Activated T-helper 1 cell treated with anti-CD3 and anti-CD28 coated beads, Interleukin-12 subunit alpha, Interleukin-12 subunit beta, Interleukin-2, Interleukin-4 antibody, amounts not matched to agents 30 ng/mL and 10 ng/mL and 1 ng/mL, durations not matched to agents 14 hours and 24 hours and 36 hours (primary cell): ENCODE measurements at regions not wholly inside any gene's neighbourhood (a gene's known extent, or its start where the extent isn't known, plus 50 kb on each side); places are given as distances from the start of the nearest gene placed in this dataset.

Source experiments
- DNase-seq: peaks from one replicate; pipeline ENCODE4 v3.0.0; 2021; ENCODE audit warnings: low spot score
- H3K27ac Mint-ChIP-seq: one replicate; pipeline ENCODE4 v1.8.0; 2021; ENCODE audit warnings: mild to moderate bottlenecking, mixed read lengths
- H3K27me3 Mint-ChIP-seq: one replicate; pipeline ENCODE4 v1.8.0; 2022; ENCODE audit warnings: mild to moderate bottlenecking, moderate library complexity, mixed read lengths; ENCODE audit not compliant: insufficient read depth
- H3K36me3 Mint-ChIP-seq: one replicate; pipeline ENCODE4 v1.8.0; 2021; ENCODE audit warnings: low read depth, mixed read lengths
- H3K4me1 Mint-ChIP-seq: one replicate; pipeline ENCODE4 v1.8.0; 2021; ENCODE audit warnings: low read depth, mixed read lengths
- H3K4me3 Mint-ChIP-seq: one replicate; pipeline ENCODE4 v1.8.0; 2021; ENCODE audit warnings: mild to moderate bottlenecking, moderate library complexity, mixed read lengths
- H3K9me3 Mint-ChIP-seq: one replicate; pipeline ENCODE4 v1.8.0; 2021; ENCODE audit warnings: mixed read lengths
- intact Hi-C: fragments of 100-400 bp; cut with micrococcal nuclease; formaldehyde crosslinking; loops from one replicate; pipeline ENCODE4 v1.15.1; 2024

DNA sequence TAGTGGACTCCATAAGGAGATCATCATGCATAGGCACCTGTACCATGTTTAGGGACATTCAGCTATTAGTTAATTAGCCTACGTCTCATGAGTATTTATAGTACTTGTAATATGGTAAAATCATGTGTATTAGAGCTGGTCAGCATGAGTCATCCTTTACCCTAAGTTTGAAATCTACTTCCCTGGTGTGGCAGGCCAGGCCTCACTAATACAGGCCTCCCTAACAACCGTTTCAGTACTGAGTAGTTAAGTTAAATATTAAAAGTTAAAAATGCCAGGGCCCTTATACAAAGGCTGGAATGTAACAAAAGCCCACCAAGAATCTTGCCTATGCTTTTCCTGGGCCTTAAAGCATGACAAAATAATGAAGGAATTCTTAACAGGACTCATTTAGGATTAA lies 356.3 kb upstream of the DPYD start:
- H3K4me1 Mint-ChIP-seq: no peaks in the 10 kb centered on the region
- no peaks in the 10 kb centered on the region for H3K36me3 Mint-ChIP-seq
- DNase-seq: no peak
- H3K4me3 Mint-ChIP-seq: no peak overlapping the region
- H3K9me3 Mint-ChIP-seq: no peaks in the 10 kb centered on the region
- no peaks in the 10 kb centered on the region for H3K27me3 Mint-ChIP-seq
- intact Hi-C loops: no loop called here
- H3K27ac Mint-ChIP-seq: no peak overlapping the region

DNA sequence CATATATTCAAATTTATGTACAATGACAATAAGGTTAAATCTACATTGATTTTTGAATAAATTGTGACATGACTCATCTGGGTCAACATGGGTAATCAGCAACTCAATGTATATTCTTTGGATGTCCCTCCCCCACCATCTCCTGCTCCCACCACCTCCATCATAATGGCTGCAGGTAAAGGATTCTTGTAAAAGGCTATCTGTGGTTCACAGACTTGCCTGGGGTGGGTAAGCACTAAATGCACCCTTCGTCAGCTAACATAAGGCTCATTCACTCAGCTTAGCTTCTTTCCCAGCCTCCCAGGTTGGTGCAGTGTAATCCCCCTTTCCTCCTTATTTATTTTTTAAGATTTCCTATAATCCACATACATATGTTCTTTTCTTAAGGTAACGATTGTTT lies 355.7 kb upstream of the DPYD start:
- DNase-seq: no peak
- Mint-ChIP-seq H3K4me3 (no peak overlapping the region), H3K27ac (no peak overlapping the region), H3K4me1 (no peaks in the 10 kb centered on the region), H3K9me3 (no peaks in the 10 kb centered on the region), H3K27me3 (no peaks in the 10 kb centered on the region), H3K36me3 (no peaks in the 10 kb centered on the region)
- intact Hi-C loops: no loop called here

DNA sequence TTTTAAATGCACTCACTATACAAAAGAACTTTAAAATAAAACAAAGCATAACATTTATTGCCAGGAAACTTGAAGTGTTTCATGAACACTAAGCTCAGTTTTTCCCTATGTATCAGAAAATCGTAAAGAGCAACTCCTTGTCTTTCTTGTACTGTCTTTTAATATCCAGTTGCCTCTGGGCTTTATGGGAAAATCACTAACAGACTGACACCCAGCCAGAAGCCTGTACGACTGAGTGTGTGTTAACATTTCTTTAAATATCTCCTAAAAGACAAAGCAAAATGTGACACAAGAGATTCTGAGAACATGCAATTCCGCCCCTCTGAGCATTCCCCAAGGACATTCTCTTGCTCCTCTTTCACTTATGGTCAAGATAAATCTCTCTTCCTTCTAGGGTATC lies 347.5 kb upstream of the DPYD start:
- no peak for DNase-seq
- H3K27me3 Mint-ChIP-seq: no peaks in the 10 kb centered on the region
- no peaks in the 10 kb centered on the region for H3K4me1 Mint-ChIP-seq
- no peak overlapping the region for H3K27ac Mint-ChIP-seq
- no peaks in the 10 kb centered on the region for H3K9me3 Mint-ChIP-seq
- no peak overlapping the region for H3K4me3 Mint-ChIP-seq
- no peaks in the 10 kb centered on the region for H3K36me3 Mint-ChIP-seq
- intact Hi-C loops: no loop called here

DNA sequence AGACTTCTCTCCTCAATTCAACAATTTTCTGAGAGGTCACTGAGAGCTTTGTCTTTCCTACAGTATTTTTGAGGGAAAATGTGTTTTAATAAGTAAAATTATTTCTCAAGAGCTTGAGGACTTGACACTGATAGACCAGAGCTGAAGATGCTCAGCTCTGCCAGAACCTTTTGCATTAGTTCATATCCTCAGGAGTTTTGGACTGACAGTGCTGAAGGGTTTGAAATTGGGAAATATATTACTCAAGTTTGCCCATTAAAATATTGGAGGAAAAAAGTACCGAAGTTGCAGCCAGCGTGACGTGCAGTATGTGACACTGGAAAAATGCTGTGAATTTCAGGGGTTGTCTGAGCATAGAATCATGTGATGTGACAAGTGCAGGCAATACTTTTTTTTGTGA lies 346.6 kb upstream of the DPYD start:
- H3K9me3 Mint-ChIP-seq: no peaks in the 10 kb centered on the region

DNA sequence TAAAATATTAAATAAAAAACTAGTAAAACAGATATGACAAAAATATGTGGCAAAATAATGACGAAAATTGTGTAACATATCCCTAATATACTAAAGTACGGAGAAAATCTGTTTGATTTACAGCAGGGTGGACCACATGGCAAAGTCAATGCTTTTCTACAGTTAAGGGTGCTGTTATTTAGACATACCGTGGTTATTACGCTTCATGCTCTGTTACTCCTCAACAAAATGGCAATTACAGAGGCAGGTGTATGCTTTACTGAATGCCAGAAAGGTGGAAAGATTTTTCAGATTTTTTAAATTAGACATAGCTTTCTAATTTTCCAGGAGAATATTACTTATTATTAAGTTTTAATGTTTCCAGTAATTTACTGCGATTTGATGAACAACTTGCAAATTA lies 343.9 kb upstream of the DPYD start:
- no peaks in the 10 kb centered on the region for H3K36me3 Mint-ChIP-seq
- no peaks in the 10 kb centered on the region for H3K9me3 Mint-ChIP-seq
- H3K4me3 Mint-ChIP-seq: no peak overlapping the region
- intact Hi-C loops: no loop called here
- peaks cover 2% of the 10 kb centered on the region for H3K27me3 Mint-ChIP-seq
- DNase-seq: no peak
- no peaks in the 10 kb centered on the region for H3K4me1 Mint-ChIP-seq
- no peak overlapping the region for H3K27ac Mint-ChIP-seq

More for the DNA sequence above, 346.6 kb upstream of the DPYD start:
- DNase-seq: no peak
- intact Hi-C loops: no loop called here
- Mint-ChIP-seq H3K36me3 (no peaks in the 10 kb centered on the region), H3K27ac (no peak overlapping the region), H3K4me3 (no peak overlapping the region), H3K4me1 (no peaks in the 10 kb centered on the region), H3K27me3 (no peaks in the 10 kb centered on the region)

DNA sequence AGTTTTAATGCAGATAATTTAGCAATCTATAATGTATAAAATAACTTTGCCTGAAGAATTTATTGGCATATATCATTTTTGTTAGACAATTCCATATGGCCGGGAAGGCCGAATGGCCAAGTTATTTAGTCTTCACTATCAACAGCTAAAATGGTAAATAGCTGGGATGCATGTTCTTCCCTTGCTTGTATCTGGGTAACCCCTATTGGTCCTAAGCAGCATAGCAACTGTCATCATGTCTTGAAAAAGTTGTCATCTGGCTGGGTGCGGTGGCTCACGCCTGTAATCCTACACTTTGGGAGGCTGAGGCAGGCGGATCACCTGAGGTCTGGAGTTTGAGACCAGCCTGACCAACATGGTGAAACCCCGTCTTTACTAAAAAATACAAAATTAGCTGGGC lies 340.0 kb upstream of the DPYD start:
- no peak overlapping the region for H3K27ac Mint-ChIP-seq
- intact Hi-C loops: no loop called here
- H3K36me3 Mint-ChIP-seq: no peaks in the 10 kb centered on the region
- no peak overlapping the region for H3K4me3 Mint-ChIP-seq
- no peaks in the 10 kb centered on the region for H3K9me3 Mint-ChIP-seq
- H3K27me3 Mint-ChIP-seq: peaks cover 2% of the 10 kb centered on the region
- no peaks in the 10 kb centered on the region for H3K4me1 Mint-ChIP-seq
- DNase-seq: no peak

DNA sequence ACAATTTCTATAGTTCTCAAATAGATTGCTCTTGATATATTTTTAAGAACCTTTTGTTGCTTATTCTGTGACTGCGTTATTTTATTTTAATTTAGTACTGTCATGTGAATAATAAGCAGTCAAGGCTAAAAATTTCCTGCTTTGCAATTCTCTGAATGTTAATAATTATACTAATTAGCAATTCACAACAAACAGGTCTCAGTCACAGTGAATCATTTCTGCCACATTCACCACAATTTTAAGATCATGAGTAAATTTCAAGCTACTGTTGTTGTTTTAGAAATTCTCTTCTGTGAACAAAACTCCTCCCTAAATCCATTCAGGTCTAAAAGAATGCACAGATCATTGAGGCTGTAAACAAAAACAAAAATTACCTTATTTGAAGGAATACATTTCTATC lies 339.6 kb upstream of the DPYD start:
- H3K4me1 Mint-ChIP-seq: no peaks in the 10 kb centered on the region
- H3K27ac Mint-ChIP-seq: no peak overlapping the region
- H3K27me3 Mint-ChIP-seq: peaks cover 2% of the 10 kb centered on the region
- H3K9me3 Mint-ChIP-seq: no peaks in the 10 kb centered on the region
- DNase-seq: no peak
- H3K36me3 Mint-ChIP-seq: no peaks in the 10 kb centered on the region
- intact Hi-C loops: no loop called here
- no peak overlapping the region for H3K4me3 Mint-ChIP-seq

DNA sequence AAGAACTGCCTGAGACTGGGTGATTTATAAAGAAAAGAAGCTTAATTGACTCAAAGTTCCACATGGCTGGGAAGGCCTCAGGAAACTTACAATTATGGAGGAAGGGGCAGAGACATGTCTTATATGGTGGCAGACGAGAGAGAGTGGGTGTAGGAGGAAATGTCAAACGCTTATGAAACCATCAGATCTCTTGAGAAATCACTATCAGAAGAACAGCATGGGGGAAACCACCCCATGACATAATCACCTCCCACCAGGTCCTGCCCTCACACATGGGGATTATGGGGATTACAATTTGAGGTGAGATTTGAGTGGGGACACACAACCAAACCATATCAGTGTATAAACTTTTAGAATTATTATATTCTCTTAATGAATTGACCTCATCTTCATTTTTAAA lies 335.9 kb upstream of the DPYD start:
- Mint-ChIP-seq H3K4me1 (no peaks in the 10 kb centered on the region), H3K36me3 (no peaks in the 10 kb centered on the region), H3K27me3 (peaks cover 2% of the 10 kb centered on the region), H3K9me3 (no peaks in the 10 kb centered on the region), H3K4me3 (no peak overlapping the region), H3K27ac (no peak overlapping the region)
- intact Hi-C loops: no loop called here
- no peak for DNase-seq

DNA sequence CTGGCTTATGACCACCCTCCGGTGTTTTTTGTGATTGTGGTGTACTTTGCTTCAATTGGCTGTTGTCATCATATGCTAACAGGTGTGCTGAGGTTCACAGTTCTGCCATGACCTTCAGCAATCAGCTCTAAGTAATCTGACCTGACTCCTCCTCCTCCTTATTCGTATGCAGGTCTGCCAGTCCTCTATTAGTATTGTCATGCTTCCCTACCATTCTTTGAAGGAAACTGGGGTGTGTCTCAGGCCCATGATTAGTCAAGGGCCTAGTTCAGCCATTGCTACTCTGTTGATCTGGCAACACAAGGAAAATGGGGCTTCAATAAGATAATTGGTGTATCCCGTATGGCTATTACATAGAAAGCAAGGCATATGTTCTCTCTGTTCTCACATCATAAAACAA lies 332.3 kb upstream of the DPYD start:
- Mint-ChIP-seq H3K9me3 (peaks cover 4% of the 10 kb centered on the region), H3K4me3 (no peak overlapping the region), H3K36me3 (no peaks in the 10 kb centered on the region), H3K27ac (no peak overlapping the region), H3K4me1 (no peaks in the 10 kb centered on the region), H3K27me3 (no peaks in the 10 kb centered on the region)
- intact Hi-C loops: no loop called here
- DNase-seq: no peak

DNA sequence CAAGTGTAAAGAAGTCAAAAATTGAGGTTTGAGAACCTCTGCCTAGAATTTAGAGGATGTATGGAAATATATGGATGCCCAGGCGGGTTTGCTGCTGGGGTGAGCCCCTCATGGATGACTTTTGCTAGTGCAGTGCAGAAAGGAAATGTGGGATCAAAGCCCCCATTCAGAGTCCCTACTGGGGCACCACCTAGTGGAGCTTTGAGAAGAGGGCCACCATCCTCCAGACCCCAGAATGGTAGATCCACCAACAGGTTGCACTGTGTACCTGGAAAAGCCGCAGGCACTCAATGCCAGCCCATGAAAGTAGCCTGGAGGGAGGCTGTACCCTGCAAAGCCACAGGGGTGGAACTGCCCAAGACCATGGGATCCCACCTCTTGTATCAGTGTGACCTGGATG lies 330.7 kb upstream of the DPYD start:
- peaks cover 4% of the 10 kb centered on the region for H3K9me3 Mint-ChIP-seq
- no peaks in the 10 kb centered on the region for H3K27me3 Mint-ChIP-seq
- no peaks in the 10 kb centered on the region for H3K36me3 Mint-ChIP-seq
- no peak overlapping the region for H3K27ac Mint-ChIP-seq
- no peak overlapping the region for H3K4me3 Mint-ChIP-seq
- DNase-seq: no peak
- H3K4me1 Mint-ChIP-seq: no peaks in the 10 kb centered on the region
- intact Hi-C loops: no loop called here

DNA sequence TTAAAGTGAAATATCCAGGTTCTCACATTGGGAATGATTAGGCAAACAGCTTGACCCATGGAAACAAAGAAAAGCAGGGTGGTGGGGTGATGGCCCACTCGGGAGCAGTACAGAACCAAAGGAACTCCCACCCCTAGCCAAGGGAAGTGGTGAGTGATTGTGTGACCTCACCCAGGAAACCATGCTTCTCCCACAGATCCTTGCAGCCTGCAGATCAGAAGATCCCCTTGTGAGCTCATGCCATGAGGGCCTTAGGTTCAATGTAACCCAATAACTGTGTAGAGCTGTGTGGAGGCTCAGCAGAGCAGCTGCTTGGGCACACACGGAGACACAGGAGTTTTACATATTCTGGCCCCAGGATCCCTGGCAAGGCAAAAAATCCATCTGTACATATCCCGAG lies 311.8 kb upstream of the DPYD start:
- Mint-ChIP-seq H3K27me3 (peaks cover 5% of the 10 kb centered on the region), H3K9me3 (peaks cover 22% of the 10 kb centered on the region), H3K36me3 (no peaks in the 10 kb centered on the region), H3K4me3 (no peak overlapping the region), H3K27ac (no peak overlapping the region), H3K4me1 (no peaks in the 10 kb centered on the region)
- intact Hi-C loops: no loop called here
- DNase-seq: no peak

DNA sequence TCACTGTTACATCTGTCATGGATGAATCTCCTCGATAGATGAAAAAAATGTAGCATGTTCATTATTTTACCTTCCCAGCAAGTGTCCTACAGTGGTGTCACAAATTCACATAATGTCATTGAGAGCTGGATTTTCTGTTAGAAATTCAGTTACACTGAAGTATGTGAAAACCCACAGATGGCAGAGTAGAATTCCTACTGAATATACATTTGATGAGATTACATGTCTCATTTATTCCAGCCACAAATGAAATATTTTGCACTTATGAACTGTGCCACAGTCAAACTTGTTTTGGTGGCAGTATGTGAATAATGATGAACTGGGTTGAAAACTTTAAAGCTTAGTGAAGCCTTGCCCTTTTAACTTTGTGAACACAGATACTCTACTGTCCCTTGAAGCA lies 301.9 kb upstream of the DPYD start:
- Mint-ChIP-seq H3K36me3 (no peaks in the 10 kb centered on the region), H3K27ac (no peak overlapping the region), H3K4me1 (no peaks in the 10 kb centered on the region), H3K27me3 (peaks cover 3% of the 10 kb centered on the region), H3K9me3 (no peaks in the 10 kb centered on the region), H3K4me3 (no peak overlapping the region)
- DNase-seq: no peak
- intact Hi-C loops: no loop called here

DNA sequence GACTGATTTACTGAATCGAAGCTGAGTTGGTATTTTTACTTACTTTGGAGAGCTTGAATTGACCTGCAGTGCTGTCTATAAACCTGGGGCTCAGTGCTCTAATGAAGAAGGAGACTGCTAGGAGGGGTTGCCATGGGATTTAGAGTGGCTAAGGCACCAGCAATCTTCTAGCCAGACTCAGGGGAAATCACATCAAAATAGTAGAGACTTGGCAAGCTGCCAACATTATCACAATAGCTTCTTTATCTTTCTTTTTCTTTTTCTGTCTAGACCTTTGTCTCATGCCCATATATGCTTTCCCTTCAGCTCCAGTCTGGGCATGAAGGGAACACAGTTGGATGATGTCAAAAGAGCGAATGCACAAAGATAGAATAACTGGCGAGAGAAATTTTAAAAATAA lies 301.1 kb upstream of the DPYD start:
- intact Hi-C loops: no loop called here
- no peak overlapping the region for H3K27ac Mint-ChIP-seq
- no peak for DNase-seq
- H3K9me3 Mint-ChIP-seq: no peaks in the 10 kb centered on the region
- no peak overlapping the region for H3K4me3 Mint-ChIP-seq
- H3K4me1 Mint-ChIP-seq: no peaks in the 10 kb centered on the region
- H3K36me3 Mint-ChIP-seq: no peaks in the 10 kb centered on the region
- H3K27me3 Mint-ChIP-seq: peaks cover 3% of the 10 kb centered on the region

DNA sequence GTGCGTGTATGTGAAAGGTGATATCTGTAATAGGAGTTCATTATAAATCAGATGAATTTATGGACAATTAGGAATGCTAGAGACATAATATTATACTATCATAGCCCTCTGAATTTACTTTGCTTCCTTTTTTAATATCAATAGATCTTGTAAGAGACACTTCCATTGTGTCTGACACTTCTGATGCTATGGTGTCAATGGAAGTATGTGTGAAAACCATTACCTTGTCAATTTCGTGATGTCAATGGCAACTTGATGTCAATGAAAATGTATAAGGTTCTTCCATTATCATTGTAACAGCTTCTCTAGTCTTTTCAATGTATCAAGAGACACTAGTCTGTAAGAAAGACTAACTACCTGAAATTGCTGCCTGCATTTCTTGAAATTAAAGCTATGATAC lies 296.8 kb upstream of the DPYD start:
- no peaks in the 10 kb centered on the region for H3K36me3 Mint-ChIP-seq
- intact Hi-C loops: no loop called here

More for the DNA sequence above, 296.8 kb upstream of the DPYD start:
- no peak overlapping the region for H3K27ac Mint-ChIP-seq
- no peaks in the 10 kb centered on the region for H3K9me3 Mint-ChIP-seq
- no peak for DNase-seq
- peaks cover 2% of the 10 kb centered on the region for H3K27me3 Mint-ChIP-seq
- H3K4me1 Mint-ChIP-seq: no peaks in the 10 kb centered on the region
- no peak overlapping the region for H3K4me3 Mint-ChIP-seq
